Cerebellar cortex (tissue), 1 donor: ENCODE measurements at regions not wholly inside any gene's neighbourhood (a gene's known extent, or its start where the extent isn't known, plus 50 kb on each side); places are given as distances from the start of the nearest gene placed in this dataset.
"Not testable (repeated sequence)": the region's sequence is repeated elsewhere in the genome, so short reads cannot be mapped to it uniquely, and the experiment has no call there.

Source experiments
- DNase-seq: peaks from one replicate; pipeline ENCODE4 v3.0.0-alpha.2; 2015; ENCODE audit warnings: low spot score

- DNase-seq, result no peak
Observed at GRCh38 chr12:47610686-47611252, 95.1 kb downstream of the RPAP3 start.

- DNase-seq, result no peak
Observed at GRCh38 chr12:47609806-47610205, 96.0 kb downstream of the RPAP3 start.

- not testable (repeated sequence) for DNase-seq
Observed at GRCh38 chr12:47608671-47609070, 97.2 kb downstream of the RPAP3 start.

GRCh38 chr12:47604221-47604873, 101.5 kb downstream of the RPAP3 start:
- no peak for DNase-seq

- no peak for DNase-seq
Observed at GRCh38 chr12:47602949-47603558, 102.8 kb downstream of the RPAP3 start.

- no peak for DNase-seq
Observed at GRCh38 chr12:47602325-47602724, 103.5 kb downstream of the RPAP3 start.

GRCh38 chr12:47601071-47601470, 104.8 kb downstream of the RPAP3 start:
- DNase-seq, result no peak

GRCh38 chr12:47591795-47592194, 114.0 kb downstream of the RPAP3 start:
- DNase-seq, result no peak

- DNase-seq, result no peak
Observed at GRCh38 chr12:47591361-47591791, 114.5 kb downstream of the RPAP3 start.

- no peak for DNase-seq
Observed at GRCh38 chr12:47590771-47591360, 115.0 kb downstream of the RPAP3 start.

GRCh38 chr12:47586952-47587669, 118.7 kb downstream of the RPAP3 start:
- DNase-seq, result no peak

- DNase-seq, result no peak
Observed at GRCh38 chr12:47585507-47585906, 120.3 kb downstream of the RPAP3 start.

- no peak for DNase-seq
Observed at GRCh38 chr12:47578836-47579235, 127.0 kb downstream of the RPAP3 start.

- no peak for DNase-seq
Observed at GRCh38 chr12:47577206-47577989, 128.4 kb downstream of the RPAP3 start.

- DNase-seq, result peak; percentile 9
Observed at GRCh38 chr12:47576289-47576945, 129.4 kb downstream of the RPAP3 start.

- DNase-seq, result no peak
Observed at GRCh38 chr12:47574252-47575021, 131.4 kb downstream of the RPAP3 start.

- DNase-seq, result no peak
Observed at GRCh38 chr12:47573146-47573659, 132.6 kb downstream of the RPAP3 start.

GRCh38 chr12:47570151-47570550, 135.7 kb downstream of the RPAP3 start:
- no peak for DNase-seq

- DNase-seq, result no peak
Observed at GRCh38 chr12:47562201-47562600, 143.6 kb downstream of the RPAP3 start.

- no peak for DNase-seq
Observed at GRCh38 chr12:47561746-47562145, 144.1 kb downstream of the RPAP3 start.
